Right renal cortex interstitium (tissue), 3 donors: ENCODE measurements at regions not wholly inside any gene's neighbourhood (a gene's known extent, or its start where the extent isn't known, plus 50 kb on each side); places are given as distances from the start of the nearest gene placed in this dataset.

Source experiments
- DNase-seq, 3 donors: peaks; one replicate each; pipeline ENCODE4 v3.0.0-alpha.2; 2013; ENCODE audit warnings: low read depth in 3 of 3, low spot score in 2 of 3

DNA sequence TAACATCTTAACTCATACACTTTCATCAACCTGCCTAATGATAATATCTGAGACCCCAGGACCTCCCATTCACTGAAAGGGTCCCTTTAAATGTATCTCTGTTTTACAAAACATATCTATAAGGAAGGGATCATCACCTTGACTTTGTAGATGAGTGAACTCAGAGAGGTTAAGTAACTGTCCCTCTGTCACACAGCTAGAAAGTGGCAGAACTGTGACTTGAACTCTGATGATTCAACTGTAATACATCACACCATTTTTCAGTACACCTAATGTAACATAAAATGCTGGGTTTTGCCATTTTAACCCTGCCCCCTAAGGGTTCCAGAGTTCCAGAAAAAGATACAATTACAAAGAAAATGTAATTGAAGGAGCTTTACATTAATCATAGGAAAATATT is 234.6 kb downstream of the ZEB2 start:
- DNase-seq = no peak

- DNase-seq = no peak
These were observed 238.4 kb downstream of the ZEB2 start for GRCh38 chr2:144281476-144281875.

DNA sequence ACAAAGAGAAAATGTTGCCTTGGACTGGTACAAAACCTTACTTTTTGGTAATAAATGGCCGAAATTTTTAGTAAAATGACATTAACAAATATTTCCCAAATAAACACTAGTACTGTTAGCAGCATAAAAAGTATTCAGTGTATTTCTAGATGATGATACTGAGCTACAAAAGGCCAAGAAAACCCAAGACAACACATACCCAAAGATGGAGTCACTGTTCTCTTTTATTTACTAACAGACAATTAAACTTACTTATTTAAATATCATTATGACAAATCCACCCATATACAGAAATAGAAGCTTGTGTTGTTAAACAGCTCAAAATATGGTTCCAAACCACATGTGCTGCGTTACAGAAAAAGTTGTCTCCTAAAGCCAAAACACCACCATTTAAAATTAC is 239.9 kb downstream of the ZEB2 start:
- no peak for DNase-seq

- no peak for DNase-seq
These were observed 240.8 kb downstream of the ZEB2 start for GRCh38 chr2:144279165-144279564.

- DNase-seq = no peak
These were observed 242.1 kb downstream of the ZEB2 start for GRCh38 chr2:144277622-144278354.

DNA sequence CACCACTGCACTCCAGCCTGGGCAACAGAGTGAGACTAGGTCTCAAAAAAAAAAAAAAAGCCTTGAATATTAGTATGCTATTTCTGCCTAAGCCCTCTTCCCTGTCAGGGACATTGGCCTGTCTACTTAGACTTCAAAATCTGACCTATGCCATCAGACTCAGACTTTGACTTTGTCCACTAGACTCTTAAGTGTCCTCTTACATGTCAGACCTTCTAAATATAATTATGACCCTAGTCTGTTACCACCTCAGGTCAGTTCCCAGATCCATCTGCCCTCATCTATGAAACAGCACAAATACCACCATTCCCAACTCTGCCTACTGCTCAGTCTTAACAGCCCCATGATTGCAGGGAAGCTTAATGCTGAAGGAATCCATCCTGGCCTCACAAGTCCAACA is 244.6 kb downstream of the ZEB2 start:
- DNase-seq = no peak

DNA sequence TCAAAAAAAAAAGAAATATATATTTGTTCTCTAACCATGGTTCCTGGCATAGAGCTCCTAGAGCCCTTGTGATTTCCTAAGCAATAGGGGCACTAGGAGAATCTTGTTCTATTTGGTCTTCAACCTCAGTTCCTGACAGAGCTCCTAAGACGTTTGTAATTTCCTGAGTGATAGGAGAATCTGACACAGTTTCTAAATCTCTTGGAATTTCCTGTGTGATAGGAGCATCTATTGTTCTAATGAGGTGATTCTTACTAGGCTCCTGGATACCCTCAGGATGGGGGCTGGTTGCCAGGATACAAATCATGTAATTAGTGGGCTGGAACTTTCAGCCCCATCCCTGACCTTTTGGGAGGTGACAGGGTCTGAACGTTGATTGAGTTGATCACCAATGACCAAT is 245.8 kb downstream of the ZEB2 start:
- DNase-seq = no peak

GRCh38 chr2:144270951-144271350 is 249.0 kb downstream of the ZEB2 start:
- DNase-seq = no peak

DNA sequence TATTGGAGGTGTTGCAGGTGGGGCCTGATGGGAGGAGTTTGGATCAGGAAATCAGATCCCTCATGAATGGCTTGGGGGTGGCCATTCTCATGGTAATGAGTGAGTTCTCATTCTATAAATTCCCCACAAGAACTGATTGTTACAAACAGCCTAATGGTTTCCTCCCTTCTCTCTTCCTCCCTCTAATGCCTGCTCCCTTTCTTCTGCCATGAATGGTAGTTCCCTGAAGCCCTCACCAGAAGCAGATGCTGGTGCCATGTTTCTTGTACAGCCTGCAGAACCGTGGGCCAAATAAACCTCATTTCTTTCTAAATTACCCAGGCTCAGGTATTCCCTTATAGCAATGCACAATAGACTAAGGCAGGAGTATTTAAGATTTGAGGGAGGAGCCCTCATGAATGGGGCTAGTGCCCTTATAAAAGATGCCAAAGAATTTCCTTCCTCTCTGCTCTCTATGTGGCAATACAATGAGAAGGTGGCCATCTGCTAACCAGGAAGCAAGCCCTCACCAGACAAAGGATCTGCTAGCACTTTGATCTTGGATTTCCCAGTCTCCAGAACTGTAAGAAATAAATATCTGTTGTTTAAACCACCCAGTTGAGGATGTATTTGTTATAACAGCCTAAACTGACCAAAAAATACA is 251.8 kb downstream of the ZEB2 start:
- no peak for DNase-seq

- DNase-seq = no peak
These were observed 252.7 kb downstream of the ZEB2 start for GRCh38 chr2:144267239-144267638.

DNA sequence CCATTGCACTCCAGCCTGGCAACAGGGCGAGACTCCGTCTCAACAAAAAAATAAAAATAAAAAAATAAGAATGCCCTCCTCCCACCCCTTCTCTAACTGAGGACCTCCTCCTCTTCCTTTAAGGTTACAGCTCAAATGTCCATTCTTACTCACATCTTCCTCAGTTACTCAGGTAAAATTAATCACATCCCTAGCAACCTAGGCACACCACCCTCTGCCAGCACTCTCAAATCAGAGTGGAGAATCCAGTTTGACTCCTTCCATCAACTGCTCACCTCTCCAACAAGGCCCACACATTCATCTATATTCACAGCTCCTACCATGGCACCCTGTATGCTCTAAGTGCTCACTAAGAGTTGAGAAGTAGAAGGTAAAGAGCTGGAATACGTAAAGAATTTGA is 254.3 kb downstream of the ZEB2 start:
- no peak for DNase-seq

GRCh38 chr2:144261966-144262365 is 258.0 kb downstream of the ZEB2 start:
- DNase-seq = no peak

DNA sequence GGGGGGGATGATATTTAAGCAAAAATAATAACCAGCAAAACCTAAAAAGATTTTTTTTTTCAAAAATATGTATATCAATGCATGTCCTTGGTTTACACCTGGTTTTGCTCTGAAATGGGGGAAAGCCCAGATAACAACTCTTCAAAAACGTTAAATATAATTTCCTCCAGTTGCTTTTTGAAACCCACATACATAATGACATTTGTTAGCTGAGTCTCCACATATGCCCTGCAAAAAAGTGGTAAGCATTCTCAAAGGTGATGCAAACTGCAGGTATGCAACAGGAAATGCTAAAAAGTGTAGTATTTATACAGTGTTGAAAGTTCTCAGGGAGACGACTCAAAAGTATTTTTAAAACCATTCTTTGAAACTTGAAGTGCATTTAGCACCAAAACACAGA is 258.6 kb downstream of the ZEB2 start:
- DNase-seq = no peak

DNA sequence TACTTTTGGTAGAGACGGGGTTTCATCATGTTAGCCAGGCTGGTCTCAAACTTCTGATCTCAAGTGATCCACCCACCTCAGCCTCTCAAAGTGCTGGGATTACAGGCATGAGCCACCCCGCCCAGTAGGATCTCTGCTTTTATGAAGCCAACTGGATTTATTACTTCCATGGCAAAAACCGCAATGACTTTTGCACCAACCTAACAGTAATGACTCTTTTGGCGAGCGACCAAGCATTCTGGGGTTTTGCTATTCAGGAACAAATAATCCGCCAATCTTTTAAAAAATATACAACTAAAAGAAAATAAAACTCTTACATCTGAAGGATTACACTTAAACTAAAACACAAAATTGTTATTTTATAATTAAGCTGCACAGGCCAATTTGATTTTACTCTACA is 260.6 kb downstream of the ZEB2 start:
- DNase-seq = no peak

DNA sequence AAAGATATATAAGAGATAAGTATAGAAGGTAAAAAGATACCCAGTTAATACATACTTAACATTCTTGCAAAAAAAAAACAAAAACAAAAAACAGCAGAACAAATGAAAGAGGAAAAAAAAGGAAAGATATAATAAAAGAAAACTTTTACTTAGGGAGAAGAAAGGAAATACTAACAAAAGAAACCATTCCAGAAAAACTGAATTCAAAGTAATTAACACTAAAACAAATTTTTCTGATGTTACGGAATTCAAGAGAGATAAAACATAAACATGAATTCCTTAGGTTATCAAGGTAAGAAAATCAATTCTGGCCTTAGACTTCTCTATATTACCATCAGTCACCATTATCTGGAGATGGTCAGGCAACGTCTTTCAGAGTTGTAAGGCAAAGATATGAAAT is 261.8 kb downstream of the ZEB2 start:
- no peak for DNase-seq

- no peak for DNase-seq
These were observed 262.8 kb downstream of the ZEB2 start for GRCh38 chr2:144256996-144257707.

GRCh38 chr2:144254342-144255235 is 265.3 kb downstream of the ZEB2 start:
- DNase-seq = no peak

DNA sequence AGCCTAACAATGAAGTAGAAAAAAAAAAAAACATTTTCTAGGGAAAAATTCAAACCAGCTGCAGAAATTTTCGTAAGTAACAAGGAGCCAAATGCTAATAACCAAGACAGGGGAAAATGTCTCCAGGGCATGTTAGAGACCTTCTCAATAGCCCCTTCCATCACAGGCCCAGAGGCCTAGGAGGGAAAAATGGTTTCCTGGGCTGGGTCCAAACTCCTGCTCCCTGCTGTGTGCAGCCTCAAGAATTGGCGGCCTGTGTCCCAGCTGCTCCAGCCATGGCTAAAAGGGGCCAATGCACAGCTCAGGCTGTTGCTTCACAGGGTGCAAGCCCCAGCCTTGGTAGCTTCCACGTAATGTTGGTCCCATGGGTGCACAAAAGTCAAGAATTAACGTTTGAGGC is 266.2 kb downstream of the ZEB2 start:
- no peak for DNase-seq

GRCh38 chr2:144252694-144253093 is 267.2 kb downstream of the ZEB2 start:
- DNase-seq = no peak

DNA sequence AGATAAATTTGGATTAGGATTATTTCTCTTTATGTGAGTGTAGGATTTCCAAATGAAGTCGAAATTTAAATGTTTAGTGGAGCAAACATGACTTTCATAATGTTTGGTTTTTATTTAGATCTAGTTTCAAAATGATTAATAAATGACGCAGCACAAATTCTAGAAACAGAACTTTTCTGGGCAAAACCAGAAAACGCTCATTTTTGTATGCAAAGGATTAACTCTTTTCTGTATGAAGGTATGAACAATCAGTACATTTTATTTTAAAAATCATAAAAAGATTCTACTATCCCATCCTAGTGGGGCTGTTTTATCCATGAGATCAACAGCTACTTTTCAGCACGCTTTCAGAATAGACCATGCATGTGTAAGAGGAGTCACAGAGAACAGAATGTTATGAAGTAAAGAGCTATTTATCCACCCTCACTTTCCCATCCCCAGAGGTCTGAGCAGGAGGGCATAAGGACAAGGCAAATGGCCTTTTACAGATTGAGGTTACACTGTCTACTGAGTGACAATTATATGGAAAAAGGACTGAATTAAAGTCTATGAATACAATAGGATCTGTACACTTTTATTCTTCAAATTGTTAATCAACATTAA is 270.8 kb downstream of the ZEB2 start:
- DNase-seq = no peak
